Activated CD4-positive, alpha-beta T cell treated with anti-CD3 and anti-CD28 coated beads, Interleukin-2, Interleukin-6, amounts not matched to agents 100 ng/mL and 50 ng/mL, durations not matched to agents 16 hours and 8 hours (primary cell): ENCODE measurements at regions not wholly inside any gene's neighbourhood (a gene's known extent, or its start where the extent isn't known, plus 50 kb on each side); places are given as distances from the start of the nearest gene placed in this dataset.
A peak's percentile ranks its signal among the peaks of the same experiment; 100 is the strongest.

ENCODE experiments used
- DNase-seq: peaks from one replicate; pipeline ENCODE4 v3.0.0-alpha.2; 2020

DNA sequence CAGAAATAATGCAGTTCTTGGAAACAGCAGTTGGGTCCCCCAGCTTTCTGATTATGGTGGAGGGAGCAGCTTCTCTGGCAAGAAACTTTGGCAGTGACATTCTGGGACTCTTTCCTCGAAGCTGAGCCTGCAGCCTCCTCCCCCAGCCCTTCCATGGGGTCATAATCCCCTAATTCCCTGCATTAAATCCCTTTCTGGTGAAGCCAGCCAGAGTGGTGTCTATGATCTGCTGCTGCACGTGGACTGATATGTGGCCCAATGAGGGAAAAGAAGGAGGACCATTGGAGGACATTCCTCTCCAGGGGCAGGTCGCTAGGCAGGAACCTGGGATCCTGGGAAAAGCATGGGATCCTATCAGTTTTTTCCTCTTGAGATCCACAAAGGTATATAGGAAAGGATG, 470.5 kb downstream of the RPS24 start:
- DNase-seq, result no peak

DNA sequence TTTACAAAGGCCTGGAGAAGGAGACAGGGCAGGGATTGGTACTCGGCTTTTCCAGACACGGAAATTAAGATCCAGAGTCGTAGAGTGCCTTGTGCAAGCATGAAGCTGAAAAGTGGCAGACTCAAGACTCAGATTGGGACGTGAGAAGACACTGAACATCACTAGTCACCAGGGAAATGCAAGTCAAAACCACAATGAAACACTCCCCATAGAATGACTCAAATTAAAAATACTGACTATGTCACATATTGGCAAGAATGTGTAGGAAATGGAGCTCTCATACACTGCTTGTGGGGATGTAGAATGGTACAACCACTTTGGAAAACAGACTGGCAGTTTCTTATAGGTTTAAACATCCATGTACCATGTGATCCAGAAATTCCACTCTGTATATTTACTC, 472.0 kb downstream of the RPS24 start:
- peak; percentile 43 for DNase-seq

DNA sequence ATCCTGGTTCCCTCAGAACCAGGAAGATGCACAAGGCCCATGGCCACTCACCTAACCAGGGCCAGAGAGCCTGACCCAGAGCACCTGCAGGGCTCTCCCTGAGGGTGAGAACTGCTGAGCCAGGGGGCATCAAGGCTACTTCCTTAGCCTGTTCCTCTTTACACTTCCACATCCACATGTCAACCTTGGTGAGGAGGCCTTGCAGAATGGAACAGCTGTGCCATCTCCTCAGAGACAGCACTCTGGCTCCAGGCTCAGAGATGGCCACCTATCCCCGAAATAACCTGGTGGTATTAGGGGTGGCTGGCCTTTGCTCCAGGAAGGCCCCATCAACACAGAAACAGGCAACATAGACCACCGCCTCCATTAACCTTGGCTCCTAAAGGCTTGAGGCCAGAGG, 473.0 kb downstream of the RPS24 start:
- no peak for DNase-seq

DNA sequence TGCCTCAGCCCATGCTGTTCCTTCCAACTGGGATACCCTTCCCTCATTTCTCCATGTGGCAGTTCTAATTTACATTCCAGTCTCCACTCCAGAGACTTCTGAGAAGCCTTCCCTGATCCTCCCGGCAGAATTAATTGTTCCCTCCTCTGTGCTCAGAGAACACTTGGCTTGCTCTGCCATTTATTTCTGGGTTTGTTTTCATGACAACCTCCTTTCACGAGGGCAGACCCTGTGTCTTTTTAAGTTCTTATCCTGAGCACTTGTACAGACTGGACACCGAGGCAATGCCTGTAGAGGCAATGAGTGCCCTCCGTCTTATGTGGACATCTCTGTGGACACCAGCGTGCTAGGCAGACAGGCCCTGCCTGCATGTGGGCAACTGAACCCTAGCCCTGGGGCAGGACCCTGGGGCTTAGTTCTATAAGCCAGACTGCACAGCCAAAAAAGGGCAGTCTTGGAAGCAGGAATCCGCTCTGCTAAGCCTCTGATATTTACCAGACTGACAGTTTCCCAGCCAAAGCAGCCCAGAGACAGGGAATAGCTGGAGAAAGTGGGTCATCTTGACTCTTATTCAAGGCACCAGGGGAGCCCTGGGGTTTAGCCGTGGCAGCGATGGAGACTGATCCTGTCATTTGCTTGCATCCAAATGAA, 474.0 kb downstream of the RPS24 start:
- no peak for DNase-seq

DNA sequence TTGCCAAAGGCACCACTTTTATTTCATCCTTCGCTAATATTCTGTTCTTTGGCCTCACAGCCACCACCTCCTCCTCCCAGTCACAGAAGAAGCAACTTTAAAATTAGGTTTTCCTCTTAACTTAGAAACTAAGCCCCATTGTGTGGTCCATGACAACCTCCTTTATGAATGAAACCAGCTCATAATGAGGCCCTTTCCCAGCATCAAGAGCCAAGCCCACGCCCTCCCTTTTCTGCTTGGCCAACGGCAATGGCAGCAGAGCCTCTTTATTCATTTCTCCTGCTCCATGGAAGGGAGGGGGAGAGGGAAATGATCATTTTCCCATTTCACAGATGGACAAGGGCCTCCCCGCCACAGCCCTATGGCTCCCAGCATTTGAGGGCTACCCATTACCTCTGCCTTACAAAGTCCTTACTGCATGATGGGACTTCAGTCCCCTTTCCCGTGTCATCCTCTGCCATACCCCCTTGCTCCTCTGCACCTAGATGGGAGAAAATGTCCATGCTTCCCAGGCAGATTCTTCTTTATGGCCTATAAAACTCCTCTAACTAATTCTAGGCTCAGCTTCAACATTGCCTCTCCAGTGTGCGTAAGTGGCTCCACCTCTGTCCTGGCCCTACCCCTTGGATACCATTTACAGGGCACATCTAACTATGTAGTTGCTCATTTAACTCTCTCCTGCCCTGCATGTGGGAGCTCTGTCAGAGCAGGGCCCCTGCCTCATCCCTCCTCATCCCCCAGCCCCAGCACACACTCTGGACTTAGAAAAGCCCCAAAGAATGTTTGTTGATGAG, 475.5 kb downstream of the RPS24 start:
- DNase-seq, result no peak

DNA sequence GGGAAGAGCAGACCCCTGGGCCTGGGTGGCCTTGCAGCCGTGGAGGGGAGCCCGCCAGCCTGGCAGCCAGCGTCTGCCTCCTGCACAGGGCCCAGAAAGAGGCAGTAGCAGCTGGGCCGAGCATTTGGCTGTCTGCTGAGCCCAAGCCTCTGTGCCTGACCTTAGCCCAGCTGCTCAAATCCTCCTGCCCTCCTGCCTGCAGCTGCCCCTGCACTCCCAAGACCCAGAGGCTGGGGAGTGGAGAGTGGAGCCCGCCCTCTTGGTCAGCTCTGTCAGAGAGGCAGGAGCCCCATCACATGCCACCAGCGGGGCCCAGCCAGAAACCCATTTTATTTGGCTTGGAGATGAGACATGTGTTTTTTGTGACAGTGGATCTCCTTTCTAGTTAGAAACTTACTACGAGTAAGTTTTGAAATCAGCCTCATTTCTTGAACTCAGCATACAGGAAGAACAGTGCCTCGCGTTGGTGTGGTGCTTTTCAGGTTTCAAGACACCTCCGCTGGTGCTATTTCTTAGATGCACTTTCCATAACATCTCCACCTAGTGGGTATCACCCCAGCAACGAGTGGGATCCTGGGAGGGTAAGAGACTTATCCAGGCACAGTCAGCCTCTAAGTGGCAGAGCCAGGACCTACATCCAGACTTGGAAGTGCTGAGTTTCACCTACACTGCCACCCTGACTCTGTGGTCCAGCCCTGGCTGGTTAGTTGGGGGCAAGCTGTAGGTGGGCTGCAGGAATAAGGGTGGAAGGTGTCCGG, 477.1 kb downstream of the RPS24 start:
- DNase-seq, result no peak

DNA sequence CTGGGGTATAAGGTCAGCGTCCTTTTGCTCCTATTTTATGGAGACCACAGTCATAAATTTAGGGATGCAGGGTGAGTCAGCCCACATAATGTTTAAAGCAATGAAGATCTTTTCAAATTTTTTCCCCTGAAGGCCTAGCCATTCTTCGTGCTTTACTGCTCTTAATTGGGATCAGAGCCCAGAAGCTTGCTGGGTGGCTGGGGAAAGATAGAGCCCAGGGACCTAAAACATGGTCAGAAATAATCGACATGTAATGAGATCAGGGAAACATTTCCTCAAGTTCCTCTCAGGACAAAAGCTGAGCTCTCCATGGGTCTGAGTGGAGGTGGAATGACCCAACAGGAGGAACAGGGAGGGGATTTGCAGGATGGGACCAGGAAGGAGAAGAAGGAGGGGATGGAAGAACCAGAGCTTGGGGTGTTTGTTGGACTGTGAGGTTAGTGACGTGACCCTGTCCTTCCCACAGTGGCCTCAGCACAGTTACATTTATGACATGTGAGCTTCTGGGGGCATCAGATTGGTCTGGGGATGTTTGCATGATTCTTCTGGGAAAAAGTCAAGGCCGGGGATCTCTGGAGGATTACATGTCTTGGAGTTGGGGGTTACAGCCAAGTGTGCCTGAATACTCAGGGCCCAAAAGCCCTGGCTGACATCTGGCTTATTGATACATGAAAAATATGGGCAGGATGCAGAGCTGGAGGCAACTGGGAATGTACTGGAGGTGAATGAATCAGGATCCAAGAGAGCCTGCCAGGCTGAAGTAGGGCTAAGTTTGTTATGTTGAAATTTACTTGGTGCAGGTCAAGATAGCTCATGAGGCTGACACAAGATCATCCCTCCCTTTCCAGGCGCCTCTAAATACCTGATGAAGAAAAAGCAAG, 477.9 kb downstream of the RPS24 start:
- no peak for DNase-seq

DNA sequence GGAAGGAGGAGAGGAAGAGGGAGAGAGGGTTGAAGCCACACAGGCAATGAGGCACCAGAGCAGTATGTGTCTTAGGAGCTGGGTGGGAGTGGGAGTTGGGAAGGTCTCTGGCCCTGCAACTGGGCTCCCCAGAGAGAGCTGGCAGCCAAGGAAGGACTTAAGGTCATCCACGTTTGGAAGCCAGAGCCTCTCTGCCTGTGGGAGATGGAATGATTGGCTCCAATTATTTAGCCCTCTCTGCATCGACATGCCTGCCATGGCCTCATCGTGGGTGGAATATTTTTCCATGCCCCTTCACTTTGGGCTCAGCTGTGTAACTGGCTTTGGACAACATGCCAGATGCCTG, 478.5 kb downstream of the RPS24 start:
- DNase-seq, result no peak

DNA sequence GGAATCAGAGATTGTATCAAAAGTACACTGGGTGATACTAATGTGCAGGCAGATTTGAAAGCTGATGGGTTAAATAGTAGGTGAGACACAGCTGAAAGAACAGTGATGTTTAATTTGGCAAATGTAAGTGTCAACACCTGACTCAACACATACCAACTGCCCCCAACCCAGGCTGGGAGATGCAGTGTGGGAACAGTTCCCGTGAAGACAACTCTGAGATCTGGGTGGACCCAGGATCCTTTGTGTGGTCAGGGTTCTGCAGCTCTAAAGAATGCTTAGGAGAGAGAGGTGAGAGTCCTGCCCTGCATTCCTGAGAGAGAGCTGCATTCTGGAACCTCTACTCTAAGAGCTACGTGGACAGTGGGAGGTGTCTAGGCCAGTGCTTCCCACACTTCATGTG, 479.7 kb downstream of the RPS24 start:
- DNase-seq, result no peak

DNA sequence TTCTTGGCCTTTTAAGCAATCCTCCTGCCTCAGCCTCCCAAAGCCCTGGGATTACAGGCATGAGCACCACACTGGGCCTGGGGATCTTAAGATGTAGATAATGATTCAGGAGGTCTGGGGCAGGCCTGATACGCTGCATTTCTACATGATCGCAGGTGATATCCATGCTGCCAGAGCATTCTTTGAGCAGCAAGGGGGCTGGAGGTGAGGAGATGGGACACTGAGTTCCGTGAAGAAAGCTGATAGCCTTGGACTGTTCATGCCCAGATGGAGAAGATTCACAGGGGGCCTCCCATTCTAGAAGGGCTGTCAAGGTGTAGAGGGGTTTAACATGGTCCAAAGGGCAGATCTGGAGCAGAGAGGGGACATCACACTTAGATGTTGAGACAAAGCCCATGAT, 480.3 kb downstream of the RPS24 start:
- DNase-seq, result no peak

DNA sequence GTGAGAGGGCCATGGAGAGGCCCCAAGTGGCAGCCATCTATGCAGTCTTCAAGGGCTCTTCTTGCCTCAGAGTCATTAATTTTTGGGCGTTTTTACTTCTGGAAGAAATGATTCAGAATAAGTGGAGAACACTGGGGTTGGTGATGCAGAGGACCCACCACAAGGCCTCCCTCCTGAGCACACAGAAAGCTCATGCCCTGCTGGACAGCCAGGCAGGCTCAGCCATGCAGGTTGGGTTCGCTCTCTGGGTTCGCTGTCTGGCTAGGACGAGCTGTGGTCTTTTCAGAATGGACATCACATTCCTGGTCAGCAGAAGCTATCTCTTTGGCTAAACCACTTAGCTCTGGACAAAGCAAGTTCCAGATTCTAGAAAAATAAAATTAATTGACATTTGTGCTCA, 480.8 kb downstream of the RPS24 start:
- DNase-seq, result no peak

DNA sequence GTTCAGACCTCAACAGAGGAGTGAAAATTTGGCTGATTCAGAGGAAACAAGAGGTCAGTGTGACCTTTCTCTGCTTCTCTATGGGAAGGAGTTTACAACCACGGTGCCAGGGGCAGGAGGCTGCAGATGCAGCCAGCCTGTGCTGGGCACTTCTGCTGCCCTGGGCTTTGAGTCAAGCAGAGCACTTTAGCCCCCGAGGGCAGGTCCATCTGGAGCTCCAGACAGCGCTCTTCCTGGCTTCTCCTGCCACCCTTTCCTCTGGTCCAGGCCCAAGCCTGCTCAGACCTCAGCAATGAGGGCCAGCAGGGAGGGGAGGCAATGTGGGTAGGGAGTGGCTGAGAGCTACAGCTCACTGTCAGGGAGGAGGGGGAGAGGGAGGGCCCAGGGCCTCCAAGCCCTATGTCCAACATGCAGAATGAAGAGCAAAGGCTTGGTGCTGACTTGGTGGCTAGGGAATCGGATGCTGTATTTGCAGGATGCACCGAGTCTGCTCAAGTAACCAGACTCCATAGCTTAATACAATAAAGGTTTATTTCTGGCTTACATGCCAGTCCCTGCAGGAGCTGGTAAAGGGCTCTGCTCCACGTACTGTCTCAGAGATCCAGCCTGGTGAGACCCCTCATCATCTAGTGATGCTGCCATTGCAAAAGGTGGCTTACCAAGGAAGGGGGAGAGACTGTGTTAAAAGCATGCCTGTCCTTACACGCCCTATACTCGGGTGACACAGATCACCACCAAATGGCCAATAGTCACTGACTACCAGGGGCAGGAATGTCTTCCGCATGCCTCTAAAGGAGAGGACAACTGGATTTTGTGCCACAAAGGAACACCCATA, 481.6 kb downstream of the RPS24 start:
- no peak for DNase-seq

DNA sequence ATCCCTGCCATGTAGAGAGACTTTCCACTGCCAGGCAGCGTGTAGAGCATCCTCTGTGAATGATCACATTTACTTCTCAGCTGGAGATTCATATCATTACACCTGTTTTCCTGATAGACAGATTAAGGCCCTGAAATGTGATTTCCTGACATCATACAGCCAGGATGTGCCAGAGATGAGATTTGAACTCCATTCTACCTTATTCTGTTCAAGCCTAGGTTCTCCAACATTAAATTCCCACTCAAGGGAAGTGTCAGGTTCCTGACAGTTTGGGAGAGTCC, 482.1 kb downstream of the RPS24 start:
- DNase-seq, result no peak

DNA sequence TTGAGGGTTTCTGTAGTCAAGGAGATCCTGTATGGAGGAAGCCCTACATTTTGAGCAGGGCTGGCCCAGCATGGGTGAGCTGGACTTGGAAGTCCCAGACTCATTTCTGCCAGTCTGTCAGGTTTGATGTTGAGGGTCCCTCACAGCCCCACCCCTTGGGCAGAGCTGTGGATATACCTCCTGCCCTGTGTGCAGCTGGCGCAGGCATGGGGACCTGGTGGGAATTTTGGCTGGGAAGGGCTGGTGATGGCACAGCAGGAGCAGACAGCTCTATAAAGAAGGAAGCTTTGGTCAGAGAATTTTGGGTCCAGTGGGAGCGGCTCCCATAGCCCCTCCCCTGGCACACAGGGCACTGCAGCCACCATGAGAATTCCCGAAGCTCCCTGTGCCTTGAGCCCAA, 482.6 kb downstream of the RPS24 start:
- no peak for DNase-seq

DNA sequence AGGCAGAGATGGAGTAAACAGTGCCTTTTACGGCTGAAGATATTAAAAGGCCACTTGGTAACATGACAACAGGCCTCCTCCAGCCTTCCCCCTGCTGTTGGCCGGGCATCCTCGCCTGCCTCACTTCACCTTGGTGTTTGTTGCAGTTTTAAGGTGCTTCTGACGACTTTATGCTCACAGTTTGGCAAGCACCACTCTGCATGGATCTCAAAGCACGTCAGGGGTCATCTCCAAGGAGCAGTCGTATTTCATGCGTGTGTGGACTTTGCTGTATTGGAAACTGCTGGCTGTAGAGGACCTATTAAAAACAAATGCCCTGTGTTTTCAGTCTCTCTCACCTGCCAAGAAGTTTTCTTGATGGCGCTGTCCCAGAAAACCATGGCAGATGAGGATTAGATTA, 483.1 kb downstream of the RPS24 start:
- DNase-seq, result no peak

DNA sequence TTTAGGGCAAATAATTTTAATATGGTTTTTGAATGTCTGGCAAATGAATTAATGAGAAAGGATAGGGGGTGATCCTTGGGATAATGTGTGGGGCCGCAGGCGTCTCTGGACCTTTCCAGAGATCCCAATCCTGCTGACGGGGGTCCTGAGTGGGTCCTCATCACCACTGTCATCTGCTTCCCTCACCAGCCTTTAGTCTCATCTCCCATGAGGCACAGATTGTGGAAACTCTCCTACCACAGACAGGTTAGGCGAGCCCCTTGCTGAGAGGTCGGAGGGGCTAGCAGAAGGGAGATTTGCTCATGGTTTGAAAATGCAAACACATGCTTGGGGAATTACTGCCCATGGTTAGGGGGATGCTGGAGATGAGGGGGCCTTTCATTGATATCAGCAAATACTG, 484.6 kb downstream of the RPS24 start:
- DNase-seq, result no peak

DNA sequence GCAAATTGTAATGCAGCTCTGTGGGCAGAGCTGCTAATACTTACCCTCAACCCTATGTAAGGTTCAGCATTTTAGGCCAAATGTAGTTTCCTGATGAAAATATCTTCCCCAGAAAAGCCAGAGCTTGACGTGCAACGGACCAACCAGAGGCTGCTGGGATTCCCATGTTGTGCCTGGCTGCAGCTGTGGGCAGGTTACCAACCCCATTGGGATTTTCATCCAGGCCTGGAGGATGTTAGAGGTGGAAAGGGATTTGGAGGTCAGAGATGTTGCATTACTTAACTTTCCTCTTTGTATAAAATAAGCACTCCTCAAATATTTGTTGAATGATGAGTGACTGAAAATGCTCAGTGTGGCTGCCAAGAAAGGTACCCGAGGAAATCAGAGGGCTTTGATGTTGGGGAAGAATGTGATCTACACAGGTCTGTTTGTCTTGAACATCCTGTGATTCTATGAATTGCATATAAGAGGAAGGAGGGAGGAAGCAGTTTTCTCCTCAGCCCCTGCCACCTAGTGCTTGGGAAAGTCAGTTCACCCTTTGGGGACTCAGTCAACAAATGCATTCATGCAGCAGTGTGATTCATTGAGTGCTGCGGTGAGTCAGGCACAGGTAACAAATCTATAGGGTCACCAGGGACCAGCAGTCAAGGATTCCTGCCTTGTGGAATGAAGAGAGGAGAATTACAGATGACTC, 487.2 kb downstream of the RPS24 start:
- peak; percentile 6 for DNase-seq

DNA sequence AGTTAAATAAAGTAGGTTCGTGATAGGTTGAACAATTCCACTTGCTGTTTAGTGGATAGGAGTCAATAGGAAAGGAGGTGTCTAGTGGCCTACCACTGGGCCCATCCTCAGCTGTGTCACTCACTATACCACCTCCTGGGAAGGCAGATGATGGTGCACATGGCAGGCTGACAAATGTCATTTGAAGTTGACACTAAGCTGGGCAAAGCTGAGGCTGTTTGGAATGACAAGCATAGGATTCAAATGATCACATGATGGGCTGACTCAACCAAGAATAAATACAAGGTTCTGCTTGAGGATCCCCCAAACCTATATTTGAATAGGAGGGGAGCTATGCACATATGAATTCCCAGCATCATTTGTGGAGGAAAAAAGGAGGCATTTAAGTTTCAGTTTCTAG, 489.8 kb downstream of the RPS24 start:
- DNase-seq, result no peak

DNA sequence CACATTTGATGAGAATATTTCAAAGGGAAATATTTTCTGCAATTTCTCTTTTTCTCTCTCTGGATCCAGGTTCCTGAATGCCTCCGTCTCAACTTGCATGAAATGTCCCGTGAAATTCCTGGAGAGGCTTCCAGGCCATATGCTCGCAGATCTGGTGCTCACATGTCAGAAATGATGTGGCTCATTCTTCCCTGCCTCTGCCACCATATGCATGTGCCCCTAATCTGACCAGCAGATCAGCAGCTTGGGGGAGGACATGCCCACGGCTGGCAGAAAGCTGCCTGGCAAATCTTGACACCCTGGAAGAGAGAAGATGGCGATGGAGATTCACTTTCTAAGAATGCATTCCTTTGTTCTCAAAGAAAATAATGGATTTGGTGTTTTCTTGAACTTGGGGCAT, 490.7 kb downstream of the RPS24 start:
- no peak for DNase-seq

DNA sequence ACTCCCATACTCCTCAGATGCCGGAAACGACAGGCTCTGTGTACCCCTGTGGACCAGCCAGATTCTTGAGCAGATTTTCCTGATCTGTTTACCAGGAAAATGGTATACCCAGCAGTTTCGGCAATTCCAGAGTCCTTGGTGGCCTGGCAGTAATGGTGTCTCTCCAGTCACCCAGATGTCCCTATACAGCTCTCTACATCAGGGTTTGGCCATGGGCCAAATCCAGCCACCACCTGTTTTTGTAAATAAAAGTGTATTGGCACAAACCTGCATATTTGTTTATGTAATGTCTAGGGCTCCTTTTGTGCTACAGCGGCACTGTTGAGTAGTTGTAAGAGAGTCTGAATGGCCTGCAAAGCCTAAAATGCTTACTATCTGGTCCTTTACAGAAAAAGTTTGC, 491.3 kb downstream of the RPS24 start:
- no peak for DNase-seq

DNA sequence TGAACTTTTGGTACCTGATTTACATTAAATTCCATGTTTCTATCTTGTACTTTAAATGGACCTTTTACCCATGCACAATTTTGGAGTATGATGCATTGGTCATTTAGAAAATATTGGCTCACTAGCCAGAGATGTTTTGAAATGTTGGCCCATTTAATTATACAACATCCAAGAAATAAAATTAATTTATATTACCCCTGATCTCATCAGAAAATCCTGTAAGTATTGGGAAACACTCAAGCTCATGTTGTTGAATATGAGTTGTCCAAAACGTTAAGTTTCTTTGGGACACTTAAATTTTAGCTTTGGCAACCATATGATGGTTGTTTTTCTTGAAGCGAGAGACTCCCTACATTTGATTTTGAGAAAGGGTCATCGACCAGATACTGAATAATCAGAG, 492.7 kb downstream of the RPS24 start:
- no peak for DNase-seq

DNA sequence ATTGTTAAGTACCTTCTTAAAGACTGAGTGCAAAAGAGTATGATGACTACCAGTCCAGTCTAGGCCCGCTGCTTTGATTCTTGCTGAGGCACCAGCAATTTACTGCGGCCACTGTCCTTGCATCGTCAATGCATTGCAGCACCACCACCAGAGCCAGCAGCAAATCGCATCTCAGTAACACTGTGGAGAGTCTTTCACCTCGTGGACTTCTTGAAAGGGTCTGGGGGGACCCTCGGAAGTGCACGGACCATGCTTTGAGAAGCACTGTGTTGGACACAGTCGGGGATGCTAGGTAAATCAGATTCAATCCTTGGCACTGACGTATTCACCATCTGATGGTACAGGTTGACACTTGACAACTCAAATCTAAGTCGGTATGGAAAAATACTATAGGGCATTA, 493.6 kb downstream of the RPS24 start:
- DNase-seq, result no peak
